Kidney glomerular epithelial cell (primary cell): ENCODE measurements at regions not wholly inside any gene's neighbourhood (a gene's known extent, or its start where the extent isn't known, plus 50 kb on each side); places are given as distances from the start of the nearest gene placed in this dataset.

Experiments
- DNase-seq: peaks from one replicate; lab custom pipeline; 2025; lab: John Stamatoyannopoulos, UW

GRCh38 chr13:33466262-33466661 lies 180.7 kb upstream of the STARD13 start:
- no peak for DNase-seq

DNA sequence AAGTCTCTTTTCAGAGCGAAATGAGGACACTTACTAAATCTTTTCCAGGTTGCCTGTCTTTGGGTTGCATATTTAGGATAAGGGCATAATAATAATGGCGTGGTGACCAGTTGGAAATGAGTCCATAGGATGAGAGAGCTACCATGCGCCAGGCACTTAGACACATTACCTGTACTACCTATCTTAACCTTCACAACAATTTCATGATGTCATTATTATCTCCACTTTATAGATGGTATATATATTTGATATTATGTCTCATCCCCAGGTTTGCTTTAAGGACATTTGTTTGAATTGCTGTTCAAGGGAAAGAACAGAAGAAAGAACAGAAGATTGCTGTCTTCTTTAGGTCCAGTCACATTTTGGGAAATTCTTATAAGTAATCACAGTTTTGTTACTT lies 182.0 kb upstream of the STARD13 start:
- no peak for DNase-seq

DNA sequence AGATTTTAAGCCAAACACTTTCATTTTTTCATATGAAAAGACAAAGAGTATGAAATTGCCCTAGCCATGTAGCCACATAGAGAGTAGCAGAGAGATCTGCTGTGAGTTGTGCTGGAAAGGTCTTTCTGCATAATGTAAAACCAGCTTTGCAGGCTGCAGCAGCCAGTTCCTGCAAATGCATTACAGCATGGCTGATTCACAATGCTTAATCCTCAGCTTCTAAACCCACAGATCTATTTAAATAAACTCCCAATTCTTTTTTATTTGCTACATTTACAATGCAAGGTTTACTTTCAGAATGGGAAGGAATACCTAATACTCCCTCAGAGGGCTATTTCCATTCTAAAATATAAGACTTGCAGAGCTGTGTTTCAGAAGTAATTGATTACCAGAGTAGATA lies 185.6 kb upstream of the STARD13 start:
- no peak for DNase-seq

DNA sequence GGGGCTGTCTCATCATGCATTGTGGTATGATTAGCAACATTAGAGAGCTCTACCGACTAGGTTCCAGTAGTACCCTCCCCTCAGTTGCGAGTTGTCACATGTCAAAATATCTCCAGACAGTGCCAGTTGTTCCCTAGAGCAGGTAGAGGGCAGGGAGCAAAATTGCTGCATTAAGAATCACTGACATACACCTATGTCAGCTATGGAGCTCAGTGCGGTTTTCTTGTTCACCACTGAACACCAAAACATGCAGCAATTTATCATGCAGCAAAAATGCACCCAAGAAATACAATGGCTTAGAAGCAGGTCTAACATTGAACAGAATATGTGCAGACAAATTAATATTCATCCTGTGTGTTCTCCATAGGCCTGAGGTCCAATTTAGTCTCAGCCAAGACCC lies 186.9 kb upstream of the STARD13 start:
- DNase-seq: no peak

DNA sequence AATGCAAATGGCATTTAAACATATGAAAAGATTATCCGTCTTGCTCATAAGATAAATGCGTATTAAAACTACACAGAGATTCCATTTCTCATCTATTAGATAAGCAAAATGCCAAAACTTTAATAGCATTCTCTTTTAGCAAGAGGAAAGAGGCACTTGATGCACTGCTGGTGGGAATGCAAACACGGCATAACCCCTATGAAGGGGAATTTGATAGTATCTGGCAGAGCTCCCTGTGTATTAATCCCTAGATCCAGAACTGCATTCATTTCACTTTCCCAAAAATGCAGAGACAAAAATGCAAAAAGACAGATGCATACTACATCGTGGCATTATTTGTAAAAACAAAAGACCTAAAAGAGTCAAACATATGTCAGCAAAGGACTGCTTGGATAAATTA lies 193.6 kb upstream of the STARD13 start:
- DNase-seq: no peak

DNA sequence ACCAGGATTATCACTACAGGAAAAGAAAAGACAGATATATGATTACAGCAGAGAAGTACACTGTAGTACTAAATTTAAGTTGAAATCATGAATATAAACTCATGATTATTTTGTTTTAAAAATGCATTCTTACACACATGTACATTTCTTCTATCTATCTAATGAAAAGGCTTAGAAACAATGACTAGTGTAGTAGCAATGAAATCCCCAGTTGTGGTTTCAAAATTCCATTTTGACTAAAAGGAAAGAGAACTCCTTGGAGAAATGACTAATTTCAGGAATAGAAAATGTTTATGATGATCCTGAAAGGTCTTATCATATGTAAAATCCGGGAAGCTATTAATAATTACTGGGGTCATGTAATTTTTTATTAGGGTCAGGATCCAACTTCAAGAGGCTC lies 195.0 kb upstream of the STARD13 start:
- DNase-seq: no peak

DNA sequence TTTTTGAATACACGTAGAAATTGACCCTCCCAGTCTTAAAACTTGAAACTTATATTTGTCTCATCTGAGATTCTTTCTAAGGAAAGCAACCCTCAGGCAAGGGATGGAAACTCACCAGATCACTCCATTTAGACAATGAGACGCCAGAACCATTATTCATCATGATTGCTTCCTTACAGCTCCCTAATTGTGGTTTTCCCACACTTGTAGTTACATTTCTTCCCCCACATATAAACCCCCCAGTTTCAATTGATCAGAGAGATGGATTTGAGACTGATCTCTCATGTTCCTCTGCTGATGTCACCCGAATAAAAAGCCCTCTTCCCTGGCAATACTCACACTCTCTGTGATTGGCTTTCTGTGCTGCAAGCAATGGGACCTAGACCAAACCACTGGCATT lies 197.9 kb upstream of the STARD13 start:
- no peak for DNase-seq

GRCh38 chr13:33485247-33485646 lies 199.7 kb upstream of the STARD13 start:
- DNase-seq: no peak

- DNase-seq: no peak
Measured at GRCh38 chr13:33487575-33488243, 202.2 kb upstream of the STARD13 start.

GRCh38 chr13:33489563-33489962 lies 204.0 kb upstream of the STARD13 start:
- DNase-seq: no peak

DNA sequence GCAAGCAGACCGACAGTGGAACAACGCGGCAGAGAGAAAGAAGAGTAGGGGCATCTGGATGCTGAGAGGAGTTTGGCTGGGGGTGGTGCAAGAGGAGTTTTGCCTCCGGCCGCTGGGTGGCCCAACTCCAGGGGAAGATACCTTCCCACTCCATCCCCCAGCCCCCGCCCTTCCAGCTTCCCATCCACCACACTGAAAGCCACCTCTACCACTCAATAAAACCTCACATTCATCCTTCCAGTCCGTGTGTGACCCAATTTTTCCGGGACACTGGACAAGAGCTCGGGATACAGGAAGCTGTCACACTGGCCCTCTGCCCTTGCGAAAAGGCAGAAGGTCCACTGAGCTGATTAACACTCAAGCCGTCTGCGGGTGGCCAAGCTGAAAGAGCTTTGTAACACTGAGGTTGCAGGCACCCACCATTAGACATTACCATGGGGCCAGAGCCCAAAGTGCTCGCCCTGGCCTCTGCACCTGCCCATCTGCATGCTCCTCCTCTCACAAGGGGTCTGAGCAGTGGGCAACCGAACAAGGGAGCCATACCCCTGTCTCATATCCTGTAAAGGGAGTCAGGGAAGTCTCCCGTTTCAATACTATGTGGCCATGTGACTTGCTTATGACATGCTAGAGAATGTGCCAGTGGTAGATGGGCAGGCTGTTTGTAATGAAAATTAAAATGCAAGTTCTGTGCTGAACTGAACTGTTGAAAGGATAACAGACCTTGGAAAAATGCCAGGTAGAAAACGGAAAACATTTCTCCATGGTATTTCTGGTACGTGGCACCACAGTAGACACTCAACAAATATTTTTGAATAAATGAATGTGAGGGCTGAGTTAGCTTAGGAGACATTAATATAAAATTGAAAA lies 205.1 kb upstream of the STARD13 start:
- DNase-seq: no peak

GRCh38 chr13:33493672-33494365 lies 208.3 kb upstream of the STARD13 start:
- DNase-seq: no peak

- DNase-seq: peak; percentile 86
Measured at GRCh38 chr13:33494596-33495204, 209.1 kb upstream of the STARD13 start.

GRCh38 chr13:33496336-33496735 lies 210.8 kb upstream of the STARD13 start:
- no peak for DNase-seq

- DNase-seq: peak; percentile 48
Measured at GRCh38 chr13:33497146-33497845, 211.7 kb upstream of the STARD13 start.

GRCh38 chr13:33508060-33508459 lies 222.5 kb upstream of the STARD13 start:
- DNase-seq: no peak

DNA sequence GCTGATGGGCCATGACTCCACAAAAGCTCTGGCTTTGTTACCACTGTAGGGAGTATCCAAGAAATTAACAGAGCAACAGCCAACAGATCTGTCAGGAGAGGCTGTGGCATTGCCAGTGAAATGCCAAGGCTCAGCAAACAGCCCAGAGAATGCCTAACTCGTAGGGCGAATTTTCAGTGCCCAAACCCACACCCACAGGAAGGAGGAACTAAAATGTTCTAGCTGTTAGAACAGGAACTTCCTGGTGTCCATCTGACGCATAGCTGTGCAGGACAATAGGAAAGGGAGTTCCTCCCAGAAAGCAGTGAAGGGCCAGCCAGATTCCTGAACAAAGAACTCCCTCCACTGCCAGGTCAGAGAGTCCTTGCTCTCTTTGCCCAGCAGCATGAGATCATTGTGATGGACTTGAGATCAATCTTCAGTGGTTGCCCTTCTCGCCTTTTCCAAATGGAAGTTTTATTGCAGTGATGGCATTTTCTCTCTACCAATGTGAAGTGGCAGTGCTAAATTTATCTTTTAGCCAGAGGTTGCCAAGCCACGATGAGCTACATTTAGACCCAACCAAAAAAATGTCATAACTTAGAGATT lies 224.2 kb upstream of the STARD13 start:
- no peak for DNase-seq

GRCh38 chr13:33510350-33510970 lies 224.9 kb upstream of the STARD13 start:
- DNase-seq: no peak

DNA sequence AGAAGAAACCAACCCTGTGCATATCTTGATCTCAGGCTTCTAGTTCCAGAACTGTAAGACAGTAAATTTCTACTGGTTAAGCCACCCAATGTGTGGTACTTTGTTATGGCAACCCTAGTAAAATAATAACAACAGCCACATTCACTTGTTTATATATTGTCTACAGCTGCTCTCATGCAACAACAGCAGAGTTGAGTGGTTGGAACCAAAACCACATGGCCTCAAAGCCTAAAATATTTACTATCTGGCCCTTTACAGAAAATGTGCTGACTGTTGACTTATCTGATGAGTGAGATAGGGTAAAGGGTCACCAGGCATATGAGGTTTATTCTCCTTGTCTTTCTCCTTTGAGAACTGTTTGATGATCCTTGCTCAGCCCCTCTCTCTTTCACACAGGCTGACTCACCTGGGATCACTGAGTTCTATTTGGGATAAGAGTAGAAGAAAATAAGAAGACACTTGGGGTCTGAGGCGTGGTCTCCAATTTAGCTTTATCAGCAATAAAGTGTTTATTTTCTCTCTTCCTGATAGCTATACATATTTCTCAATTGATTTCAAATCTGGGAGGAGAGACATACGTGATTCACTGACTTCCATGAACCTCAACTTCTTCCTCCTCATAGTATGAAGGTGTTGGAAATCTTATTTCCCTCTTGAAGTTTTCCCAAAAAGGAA lies 227.5 kb upstream of the STARD13 start:
- DNase-seq: no peak

- DNase-seq: no peak
Measured at GRCh38 chr13:33514362-33514761, 228.8 kb upstream of the STARD13 start.
